ENCODE measurements at regions not wholly inside any gene's neighbourhood (a gene's known extent, or its start where the extent isn't known, plus 50 kb on each side); places are given as distances from the start of the nearest gene placed in this dataset.

GRCh38 chr3:28036599-28037575 lies 204.5 kb upstream of the CMC1 start:
- Histone ChIP-seq H3K27me3 (ENCODE audit: low read length) (no peaks in the 10 kb centered on the region), H4K20me1 (ENCODE audit: low read length) (no peaks in the 10 kb centered on the region), H3K27ac (ENCODE audit: low read length) (no peak overlapping the region), H3K36me3 (ENCODE audit: low read depth, low read length) (no peaks in the 10 kb centered on the region), H3K4me3 (ENCODE audit: low read length) (no peak overlapping the region), H3K9ac (ENCODE audit: low read length) (no peak overlapping the region), H3K9me2 (replicated peaks; ENCODE audit: low read length) (no peaks in the 10 kb centered on the region), H3K9me3 (ENCODE audit: low read length) (0 out of 2 replicates have a peak, but pooled peaks cover 4% of the 10 kb centered on the region), H3K79me2 (ENCODE audit: low read length) (no peaks in the 10 kb centered on the region), H3K4me2 (ENCODE audit: low read length) (no peak overlapping the region), H2AFZ (ENCODE audit: low read length) (no peak overlapping the region), H3F3A (ENCODE audit: low read length, unreplicated experiment) (no peaks in the 10 kb centered on the region), H3K4me1 (ENCODE audit: insufficient read depth, low read length) (no peaks in the 10 kb centered on the region)
- POLR2A ChIA-PET (ENCODE audit: unreplicated experiment), result no interaction called here
- no TSS peak for BruUV-seq (replicated peaks)
- TF ChIP-seq EZH2phosphoT487 (IDR thresholded peaks at IDR 0.05; ENCODE audit: borderline replicate concordance, low read length), result no peak
- TF ChIP-seq EZH2 (IDR thresholded peaks at IDR 0.05; ENCODE audit: low read length, unreplicated experiment), result no peak
- TF ChIP-seq, protein P1, sequence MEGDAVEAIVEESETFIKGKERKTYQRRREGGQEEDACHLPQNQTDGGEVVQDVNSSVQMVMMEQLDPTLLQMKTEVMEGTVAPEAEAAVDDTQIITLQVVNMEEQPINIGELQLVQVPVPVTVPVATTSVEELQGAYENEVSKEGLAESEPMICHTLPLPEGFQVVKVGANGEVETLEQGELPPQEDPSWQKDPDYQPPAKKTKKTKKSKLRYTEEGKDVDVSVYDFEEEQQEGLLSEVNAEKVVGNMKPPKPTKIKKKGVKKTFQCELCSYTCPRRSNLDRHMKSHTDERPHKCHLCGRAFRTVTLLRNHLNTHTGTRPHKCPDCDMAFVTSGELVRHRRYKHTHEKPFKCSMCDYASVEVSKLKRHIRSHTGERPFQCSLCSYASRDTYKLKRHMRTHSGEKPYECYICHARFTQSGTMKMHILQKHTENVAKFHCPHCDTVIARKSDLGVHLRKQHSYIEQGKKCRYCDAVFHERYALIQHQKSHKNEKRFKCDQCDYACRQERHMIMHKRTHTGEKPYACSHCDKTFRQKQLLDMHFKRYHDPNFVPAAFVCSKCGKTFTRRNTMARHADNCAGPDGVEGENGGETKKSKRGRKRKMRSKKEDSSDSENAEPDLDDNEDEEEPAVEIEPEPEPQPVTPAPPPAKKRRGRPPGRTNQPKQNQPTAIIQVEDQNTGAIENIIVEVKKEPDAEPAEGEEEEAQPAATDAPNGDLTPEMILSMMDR (conservative IDR thresholded peaks at IDR 0.05; ENCODE audit: low read depth, low read length), result no peak
- intact Hi-C loops (cut with micrococcal nuclease), result no loop called here
- CTCF ChIA-PET, result no interaction called here
- no peak for DNase-seq
- no peak for ATAC-seq

GRCh38 chr3:28039234-28039633 lies 202.2 kb upstream of the CMC1 start:
- DNase-seq (no peak), ATAC-seq (no peak)
- no peak overlapping the region for H3K27ac ChIP-seq (ENCODE audit: low read length)
- H2AFZ ChIP-seq (ENCODE audit: low read length), result no peak overlapping the region
- TF ChIP-seq EZH2phosphoT487 (IDR thresholded peaks at IDR 0.05; ENCODE audit: borderline replicate concordance, low read length) (no peak), EZH2 (IDR thresholded peaks at IDR 0.05; ENCODE audit: low read length, unreplicated experiment) (no peak)
- TF ChIP-seq, protein P1 (conservative IDR thresholded peaks at IDR 0.05; ENCODE audit: low read depth, low read length), result no peak
- H3K4me3 ChIP-seq (ENCODE audit: low read length), result no peak overlapping the region
- no peaks in the 10 kb centered on the region for H3F3A ChIP-seq (ENCODE audit: low read length, unreplicated experiment)
- H3K36me3 ChIP-seq (ENCODE audit: low read depth, low read length), result no peaks in the 10 kb centered on the region
- no peak overlapping the region for H3K4me2 ChIP-seq (ENCODE audit: low read length)
- no peaks in the 10 kb centered on the region for H3K27me3 ChIP-seq (ENCODE audit: low read length)
- H3K79me2 ChIP-seq (ENCODE audit: low read length), result no peaks in the 10 kb centered on the region
- H3K9me2 ChIP-seq (replicated peaks; ENCODE audit: low read length), result no peaks in the 10 kb centered on the region
- no peaks in the 10 kb centered on the region for H4K20me1 ChIP-seq (ENCODE audit: low read length)
- ChIA-PET POLR2A (ENCODE audit: unreplicated experiment) (interaction anchor here (0.6 kb wide), 1 partner anchor 112 kb away, joined by 4 read pairs; no protein-coding TSS in a partner anchor), CTCF (no interaction called here)
- no peaks in the 10 kb centered on the region for H3K4me1 ChIP-seq (ENCODE audit: insufficient read depth, low read length)
- no TSS peak for BruUV-seq (replicated peaks)
- intact Hi-C loops (cut with micrococcal nuclease), result no loop called here
- H3K9ac ChIP-seq (ENCODE audit: low read length), result no peak overlapping the region
- no peaks in the 10 kb centered on the region for H3K9me3 ChIP-seq (ENCODE audit: low read length)

DNA sequence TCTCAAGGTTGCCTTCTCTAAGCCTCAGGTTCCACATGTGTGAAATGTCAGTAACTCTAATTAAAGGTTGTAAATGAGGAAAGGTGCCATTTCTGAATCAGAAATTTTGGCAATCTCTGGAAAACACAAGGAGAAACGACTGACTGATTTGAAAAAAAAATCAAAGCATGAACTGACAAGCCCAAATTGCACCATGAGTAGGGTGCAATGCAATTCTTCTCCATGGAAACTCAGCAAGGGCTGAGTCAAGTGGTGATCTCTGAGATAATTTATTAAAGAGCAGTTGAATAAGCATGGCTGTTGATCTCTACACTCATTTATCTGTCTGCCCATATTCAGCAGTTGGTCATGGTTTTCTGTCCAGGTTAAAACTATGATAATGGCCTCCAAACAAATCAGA lies 201.6 kb upstream of the CMC1 start:
- Histone ChIP-seq H3K79me2 (ENCODE audit: low read length) (no peaks in the 10 kb centered on the region), H3K4me3 (ENCODE audit: low read length) (no peak overlapping the region), H3F3A (ENCODE audit: low read length, unreplicated experiment) (no peaks in the 10 kb centered on the region), H4K20me1 (ENCODE audit: low read length) (no peaks in the 10 kb centered on the region), H3K4me1 (ENCODE audit: insufficient read depth, low read length) (no peaks in the 10 kb centered on the region), H3K27me3 (ENCODE audit: low read length) (no peaks in the 10 kb centered on the region), H3K27ac (ENCODE audit: low read length) (no peak overlapping the region), H2AFZ (ENCODE audit: low read length) (no peak overlapping the region), H3K9me2 (replicated peaks; ENCODE audit: low read length) (no peaks in the 10 kb centered on the region), H3K4me2 (ENCODE audit: low read length) (no peak overlapping the region), H3K9ac (ENCODE audit: low read length) (no peak overlapping the region), H3K9me3 (ENCODE audit: low read length) (no peaks in the 10 kb centered on the region), H3K36me3 (ENCODE audit: low read depth, low read length) (no peaks in the 10 kb centered on the region)
- no peak for DNase-seq
- CTCF ChIA-PET, result no interaction called here
- TF ChIP-seq, protein P1 (conservative IDR thresholded peaks at IDR 0.05; ENCODE audit: low read depth, low read length), result no peak
- TF ChIP-seq EZH2 (IDR thresholded peaks at IDR 0.05; ENCODE audit: low read length, unreplicated experiment) (no peak), EZH2phosphoT487 (IDR thresholded peaks at IDR 0.05; ENCODE audit: borderline replicate concordance, low read length) (no peak)
- POLR2A ChIA-PET (ENCODE audit: unreplicated experiment), result interaction anchor here (0.6 kb wide), 1 partner anchor 112 kb away, joined by 4 read pairs; no protein-coding TSS in a partner anchor
- no peak for ATAC-seq
- BruUV-seq (replicated peaks), result no TSS peak
- intact Hi-C loops (cut with micrococcal nuclease), result no loop called here

Data from PC-3 (cell line).